ENCODE measurements at regions not wholly inside any gene's neighbourhood (a gene's known extent, or its start where the extent isn't known, plus 50 kb on each side); places are given as distances from the start of the nearest gene placed in this dataset.

- ATAC-seq (ENCODE audit: low FRiP score) (no peak), DNase-seq (ENCODE audit: low spot score) (no peak)
- TF ChIP-seq, protein P1, sequence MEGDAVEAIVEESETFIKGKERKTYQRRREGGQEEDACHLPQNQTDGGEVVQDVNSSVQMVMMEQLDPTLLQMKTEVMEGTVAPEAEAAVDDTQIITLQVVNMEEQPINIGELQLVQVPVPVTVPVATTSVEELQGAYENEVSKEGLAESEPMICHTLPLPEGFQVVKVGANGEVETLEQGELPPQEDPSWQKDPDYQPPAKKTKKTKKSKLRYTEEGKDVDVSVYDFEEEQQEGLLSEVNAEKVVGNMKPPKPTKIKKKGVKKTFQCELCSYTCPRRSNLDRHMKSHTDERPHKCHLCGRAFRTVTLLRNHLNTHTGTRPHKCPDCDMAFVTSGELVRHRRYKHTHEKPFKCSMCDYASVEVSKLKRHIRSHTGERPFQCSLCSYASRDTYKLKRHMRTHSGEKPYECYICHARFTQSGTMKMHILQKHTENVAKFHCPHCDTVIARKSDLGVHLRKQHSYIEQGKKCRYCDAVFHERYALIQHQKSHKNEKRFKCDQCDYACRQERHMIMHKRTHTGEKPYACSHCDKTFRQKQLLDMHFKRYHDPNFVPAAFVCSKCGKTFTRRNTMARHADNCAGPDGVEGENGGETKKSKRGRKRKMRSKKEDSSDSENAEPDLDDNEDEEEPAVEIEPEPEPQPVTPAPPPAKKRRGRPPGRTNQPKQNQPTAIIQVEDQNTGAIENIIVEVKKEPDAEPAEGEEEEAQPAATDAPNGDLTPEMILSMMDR (IDR thresholded peaks at IDR 0.05): no peak
Observed at GRCh38 chr6:168152306-168152963, 73.4 kb upstream of the FRMD1 start.

GRCh38 chr6:168150551-168151320, 71.7 kb upstream of the FRMD1 start:
- ATAC-seq (ENCODE audit: low FRiP score): no peak
- TF ChIP-seq, protein P1 (IDR thresholded peaks at IDR 0.05): no peak
- no peak for DNase-seq (ENCODE audit: low spot score)

- DNase-seq (ENCODE audit: low spot score) (no peak), ATAC-seq (ENCODE audit: low FRiP score) (no peak)
- TF ChIP-seq, protein P1 (IDR thresholded peaks at IDR 0.05): no peak
Observed at GRCh38 chr6:168149015-168149414, 70.0 kb upstream of the FRMD1 start.

- ATAC-seq (ENCODE audit: low FRiP score) (no peak), DNase-seq (ENCODE audit: low spot score) (no peak)
- TF ChIP-seq, protein P1 (IDR thresholded peaks at IDR 0.05): no peak
Observed at GRCh38 chr6:168148231-168148849, 69.3 kb upstream of the FRMD1 start.

GRCh38 chr6:168147205-168147738, 68.3 kb upstream of the FRMD1 start:
- ATAC-seq (ENCODE audit: low FRiP score) (no peak), DNase-seq (ENCODE audit: low spot score) (no peak)
- TF ChIP-seq, protein P1 (IDR thresholded peaks at IDR 0.05): no peak

GRCh38 chr6:168145747-168146596, 67.0 kb upstream of the FRMD1 start:
- ATAC-seq (ENCODE audit: low FRiP score) (no peak), DNase-seq (ENCODE audit: low spot score) (no peak)
- TF ChIP-seq, protein P1 (IDR thresholded peaks at IDR 0.05): no peak

All from omental fat pad (tissue), 3 donors.